SU-DHL-6 (cell line): ENCODE measurements at regions not wholly inside any gene's neighbourhood (a gene's known extent, or its start where the extent isn't known, plus 50 kb on each side); places are given as distances from the start of the nearest gene placed in this dataset.

Experiments used
- CTCF ChIP-seq: fragments of 200-600 bp; sonication (generic); IDR thresholded peaks from one replicate; pipeline ENCODE4 v1.5.1; 2017; ENCODE audit warnings: antibody characterized with exemption, mild to moderate bottlenecking, low read length, moderate library complexity; ENCODE audit not compliant: insufficient read depth, poor library complexity, severe bottlenecking
- EZH2phosphoT487 ChIP-seq: fragments of 200-600 bp; sonication (generic), shearing (Covaris generic); conservative IDR thresholded peaks from 2 replicates; pipeline ENCODE4 v1.6.1; 2018; ENCODE audit warnings: mild to moderate bottlenecking, antibody characterized with exemption, low read length, moderate library complexity, mixed read lengths

- TF ChIP-seq CTCF: no peak
- TF ChIP-seq EZH2phosphoT487: no peak
Observed at GRCh38 chr2:163863073-163863472, 127.3 kb upstream of the FIGN start.
